ENCODE measurements at regions not wholly inside any gene's neighbourhood (a gene's known extent, or its start where the extent isn't known, plus 50 kb on each side); places are given as distances from the start of the nearest gene placed in this dataset.

DNA sequence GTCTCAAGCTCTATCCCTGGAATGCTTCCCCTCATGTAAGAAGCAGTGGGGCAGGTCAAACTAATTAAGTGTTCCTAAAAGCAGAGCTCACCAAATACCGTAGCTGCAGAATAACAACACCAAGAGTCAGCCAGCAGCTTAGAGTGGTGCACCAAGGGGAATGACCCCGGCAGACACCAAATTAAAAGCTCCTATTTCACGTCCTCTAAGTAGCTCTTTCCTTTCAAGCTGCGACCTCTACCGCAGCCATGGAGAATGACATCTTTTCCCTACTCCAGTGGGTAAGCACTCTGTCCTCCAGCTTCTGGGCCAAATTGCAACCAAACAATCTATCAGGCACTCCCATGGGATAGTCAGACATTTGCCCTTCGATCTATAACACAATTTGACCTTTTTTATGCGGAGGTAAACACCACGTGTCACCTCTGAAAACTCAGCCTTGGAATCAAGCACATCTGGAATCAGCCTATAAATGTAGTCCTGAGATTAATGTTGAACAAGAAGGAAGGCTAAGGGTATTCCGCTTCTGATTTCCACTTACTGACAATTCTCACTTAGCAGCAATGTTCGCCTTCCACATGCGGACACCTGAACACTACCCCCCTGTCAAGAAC is 67.6 kb upstream of the CDKN3 start:
- DNase-seq (ENCODE audit: low read depth) = peak; percentile 74
- H3K4me3 ChIP-seq (ENCODE audit: low read depth, low read length) = no peak overlapping the region
- in situ Hi-C loops (cut with HindIII; ENCODE audit: low sequenced_read_pairs) = loop anchor here (25.0 kb wide), 2 partner anchors 517 to 792 kb away; no protein-coding TSS in a partner anchor
- peak; percentile 88 for TF ChIP-seq CTCF (IDR thresholded peaks at IDR 0.05; ENCODE audit: low read depth, low read length, missing control alignments)

GRCh38 chr14:54330876-54331275 is 65.9 kb upstream of the CDKN3 start:
- H3K4me3 ChIP-seq (ENCODE audit: low read depth, low read length) = no peak overlapping the region
- in situ Hi-C loops (cut with HindIII; ENCODE audit: low sequenced_read_pairs) = loop anchor here (5.0 to 25.0 kb wide), 3 partner anchors 369 to 794 kb away; no protein-coding TSS in a partner anchor
- DNase-seq (ENCODE audit: low read depth) = no peak
- no peak for TF ChIP-seq CTCF (IDR thresholded peaks at IDR 0.05; ENCODE audit: low read depth, low read length, missing control alignments)

DNA sequence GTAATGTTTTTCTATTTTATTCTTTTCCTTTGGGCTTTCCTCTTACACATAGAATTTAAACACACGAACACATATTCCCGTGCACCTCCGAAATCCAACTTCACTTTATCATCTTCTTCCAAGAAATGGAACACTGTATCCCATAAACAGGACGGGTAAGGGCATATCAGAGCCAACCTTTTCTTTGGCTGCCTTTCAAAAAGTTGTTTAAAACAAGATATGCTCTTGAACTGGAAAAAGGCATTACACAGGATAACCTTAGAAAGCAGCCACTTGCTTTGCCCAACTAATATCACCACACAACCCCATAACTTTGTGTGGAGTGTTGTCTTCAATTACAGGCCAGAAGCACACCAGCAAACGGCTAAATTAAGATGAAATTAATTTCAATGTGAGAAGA is 65.3 kb upstream of the CDKN3 start:
- no peak for DNase-seq (ENCODE audit: low read depth)
- TF ChIP-seq CTCF (IDR thresholded peaks at IDR 0.05; ENCODE audit: low read depth, low read length, missing control alignments) = no peak
- in situ Hi-C loops (cut with HindIII; ENCODE audit: low sequenced_read_pairs) = loop anchor here (5.0 to 25.0 kb wide), 3 partner anchors 369 to 794 kb away; no protein-coding TSS in a partner anchor
- H3K4me3 ChIP-seq (ENCODE audit: low read depth, low read length) = no peak overlapping the region

GRCh38 chr14:54332490-54332889 is 64.3 kb upstream of the CDKN3 start:
- TF ChIP-seq CTCF (IDR thresholded peaks at IDR 0.05; ENCODE audit: low read depth, low read length, missing control alignments) = no peak
- no peak for DNase-seq (ENCODE audit: low read depth)
- in situ Hi-C loops (cut with HindIII; ENCODE audit: low sequenced_read_pairs) = loop anchor here (5.0 to 25.0 kb wide), 3 partner anchors 370 to 795 kb away; no protein-coding TSS in a partner anchor
- H3K4me3 ChIP-seq (ENCODE audit: low read depth, low read length) = no peak overlapping the region

DNA sequence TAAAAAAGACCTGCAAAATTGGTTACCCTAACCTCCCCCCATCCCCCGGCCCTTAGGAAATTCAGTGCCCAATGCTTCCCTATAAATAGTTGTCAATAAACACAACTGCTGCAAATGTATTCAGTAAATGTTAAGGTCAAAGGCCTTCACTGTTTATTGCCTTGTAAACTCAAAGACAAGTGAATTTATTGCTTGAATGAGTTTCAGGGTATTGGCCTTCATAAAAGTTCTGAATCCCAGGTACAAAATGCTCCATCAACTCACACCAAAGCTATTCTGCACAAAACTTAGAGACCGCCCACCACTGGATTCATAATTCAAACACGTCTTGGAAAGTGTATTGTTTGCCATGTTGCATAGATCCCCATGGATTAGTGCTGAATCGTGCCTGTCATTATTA is 63.3 kb upstream of the CDKN3 start:
- in situ Hi-C loops (cut with HindIII; ENCODE audit: low sequenced_read_pairs) = loop anchor here (5.0 to 25.0 kb wide), 3 partner anchors 371 to 796 kb away; no protein-coding TSS in a partner anchor
- no peak for DNase-seq (ENCODE audit: low read depth)
- no peak overlapping the region for H3K4me3 ChIP-seq (ENCODE audit: low read depth, low read length)
- TF ChIP-seq CTCF (IDR thresholded peaks at IDR 0.05; ENCODE audit: low read depth, low read length, missing control alignments) = no peak

- DNase-seq (ENCODE audit: low read depth) = no peak
- in situ Hi-C loops (cut with HindIII; ENCODE audit: low sequenced_read_pairs) = loop anchor here (25.0 kb wide), 2 partner anchors 523 to 798 kb away; no protein-coding TSS in a partner anchor
- TF ChIP-seq CTCF (IDR thresholded peaks at IDR 0.05; ENCODE audit: low read depth, low read length, missing control alignments) = no peak
- no peak overlapping the region for H3K4me3 ChIP-seq (ENCODE audit: low read depth, low read length)
These were observed 61.1 kb upstream of the CDKN3 start for GRCh38 chr14:54335569-54336155.

Data from astrocyte of the cerebellum (primary cell).